ENCODE measurements at regions not wholly inside any gene's neighbourhood (a gene's known extent, or its start where the extent isn't known, plus 50 kb on each side); places are given as distances from the start of the nearest gene placed in this dataset.

DNA sequence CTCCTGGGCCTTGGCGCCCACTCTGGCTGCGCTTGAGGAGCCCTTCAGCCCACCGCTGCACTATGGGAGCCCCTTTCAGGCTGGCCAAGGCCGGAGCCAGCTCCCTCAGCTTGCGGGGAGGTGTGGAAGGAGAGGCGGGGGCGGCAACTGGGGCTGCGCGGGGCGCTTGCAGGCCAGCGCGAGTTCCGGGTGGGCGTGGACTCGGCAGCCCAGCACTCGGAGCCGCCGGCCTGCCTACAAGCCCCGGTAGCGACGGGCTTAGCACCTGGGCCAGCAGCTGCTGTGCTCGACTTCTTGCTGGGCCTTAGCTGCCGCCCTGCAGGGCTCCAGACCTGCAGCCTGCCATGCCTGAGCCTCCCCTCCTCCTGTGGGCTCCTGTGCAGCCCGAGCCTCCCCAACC is 141.5 kb upstream of the SLC39A10 start:
- Histone ChIP-seq H3K36me3 (ENCODE audit: control insufficient read depth, insufficient read depth, low read length) (no peaks in the 10 kb centered on the region), H3K4me3 (ENCODE audit: insufficient read depth, low read depth, low read length) (no peak overlapping the region), H3K27ac (ENCODE audit: insufficient read depth, low read depth, low read length, poor library complexity, severe bottlenecking) (no peak overlapping the region), H3K27me3 (ENCODE audit: control insufficient read depth, insufficient read depth, low read length, poor library complexity, severe bottlenecking) (no peaks in the 10 kb centered on the region), H3K4me1 (ENCODE audit: control insufficient read depth, insufficient read depth, low read length) (no peaks in the 10 kb centered on the region), H3K9me3 (ENCODE audit: control insufficient read depth, low read length) (no peaks in the 10 kb centered on the region)
- 96 to 97% methylated on average over 24 of the region's 24 CpGs for WGBS, 2 experiments

DNA sequence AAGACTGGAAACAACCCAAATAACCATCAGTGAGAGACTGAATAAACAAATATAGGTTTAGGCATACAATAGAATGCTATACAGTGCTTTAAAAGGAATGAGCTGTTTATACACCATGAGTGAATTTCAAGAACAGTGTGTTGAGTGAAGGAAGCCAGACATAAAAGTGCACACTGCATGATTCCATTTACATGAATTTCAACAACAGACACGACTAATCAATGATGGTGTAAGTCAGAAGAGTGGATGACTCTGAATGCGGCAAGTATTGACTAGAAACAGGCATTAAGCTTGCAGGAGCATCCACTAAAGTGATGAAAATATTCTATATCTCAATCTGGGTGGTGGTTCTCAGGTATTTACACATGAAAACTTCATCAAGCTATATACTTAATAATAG is 142.7 kb upstream of the SLC39A10 start:
- H3K9me3 ChIP-seq (ENCODE audit: control insufficient read depth, low read length) = no peaks in the 10 kb centered on the region
- no peaks in the 10 kb centered on the region for H3K36me3 ChIP-seq (ENCODE audit: control insufficient read depth, insufficient read depth, low read length)
- H3K4me3 ChIP-seq (ENCODE audit: insufficient read depth, low read depth, low read length) = no peak overlapping the region
- WGBS, 2 experiments = 81 to 93% methylated on average over 2 of the region's 2 CpGs
- H3K27me3 ChIP-seq (ENCODE audit: control insufficient read depth, insufficient read depth, low read length, poor library complexity, severe bottlenecking) = no peaks in the 10 kb centered on the region
- H3K4me1 ChIP-seq (ENCODE audit: control insufficient read depth, insufficient read depth, low read length) = no peaks in the 10 kb centered on the region
- H3K27ac ChIP-seq (ENCODE audit: insufficient read depth, low read depth, low read length, poor library complexity, severe bottlenecking) = no peak overlapping the region

DNA sequence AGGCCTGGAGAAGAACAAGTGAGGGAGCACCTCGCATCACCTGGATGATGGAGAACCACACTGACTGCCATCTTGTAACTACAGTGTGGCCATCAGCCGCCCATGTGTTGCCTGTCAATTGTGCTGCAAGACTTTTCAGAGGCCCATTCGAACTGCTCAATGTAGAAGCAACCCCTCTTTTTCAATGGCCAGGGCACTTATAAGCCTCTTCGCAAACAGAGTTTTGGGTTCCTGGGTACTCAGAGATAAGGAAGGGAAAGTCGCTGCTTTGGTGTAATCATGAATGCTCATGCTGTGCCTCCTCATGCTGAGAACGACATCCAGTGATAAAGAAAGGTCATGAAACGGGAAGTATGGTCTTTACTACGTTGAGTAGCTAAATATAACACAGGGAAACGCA is 143.9 kb upstream of the SLC39A10 start:
- Histone ChIP-seq H3K9me3 (ENCODE audit: control insufficient read depth, low read length) (no peaks in the 10 kb centered on the region), H3K4me3 (ENCODE audit: insufficient read depth, low read depth, low read length) (no peak overlapping the region), H3K4me1 (ENCODE audit: control insufficient read depth, insufficient read depth, low read length) (no peaks in the 10 kb centered on the region), H3K27me3 (ENCODE audit: control insufficient read depth, insufficient read depth, low read length, poor library complexity, severe bottlenecking) (no peaks in the 10 kb centered on the region), H3K27ac (ENCODE audit: insufficient read depth, low read depth, low read length, poor library complexity, severe bottlenecking) (no peak overlapping the region), H3K36me3 (ENCODE audit: control insufficient read depth, insufficient read depth, low read length) (no peaks in the 10 kb centered on the region)
- WGBS, 2 experiments = 87 to 88% methylated on average over 9 of the region's 9 CpGs

DNA sequence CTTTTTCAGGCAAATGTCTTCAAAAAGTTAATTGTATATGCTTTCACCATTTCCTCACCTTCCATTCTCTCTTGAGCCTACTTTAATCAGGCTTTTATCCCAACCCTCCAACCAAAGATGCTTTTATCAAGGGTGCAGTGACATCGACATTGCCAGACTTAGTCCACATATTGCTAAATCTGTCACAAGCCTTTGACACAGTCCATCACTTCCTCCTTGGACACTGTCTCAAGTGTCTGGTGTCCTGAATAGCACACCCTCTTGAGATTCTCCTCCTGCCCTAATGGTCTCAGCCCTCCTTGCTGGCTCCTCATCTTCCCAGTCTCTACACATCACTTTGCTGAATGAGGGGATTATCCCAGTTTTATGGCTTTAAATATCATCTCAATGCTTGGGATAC is 147.5 kb upstream of the SLC39A10 start:
- Histone ChIP-seq H3K27ac (ENCODE audit: insufficient read depth, low read depth, low read length, poor library complexity, severe bottlenecking) (no peak overlapping the region), H3K9me3 (ENCODE audit: control insufficient read depth, low read length) (no peaks in the 10 kb centered on the region), H3K36me3 (ENCODE audit: control insufficient read depth, insufficient read depth, low read length) (no peaks in the 10 kb centered on the region), H3K4me3 (ENCODE audit: insufficient read depth, low read depth, low read length) (no peak overlapping the region), H3K4me1 (ENCODE audit: control insufficient read depth, insufficient read depth, low read length) (no peaks in the 10 kb centered on the region), H3K27me3 (ENCODE audit: control insufficient read depth, insufficient read depth, low read length, poor library complexity, severe bottlenecking) (no peaks in the 10 kb centered on the region)
- WGBS, 2 experiments = 92 to 94% methylated on average over 1 of the region's 1 CpG

- Histone ChIP-seq H3K27ac (ENCODE audit: insufficient read depth, low read depth, low read length, poor library complexity, severe bottlenecking) (no peak overlapping the region), H3K27me3 (ENCODE audit: control insufficient read depth, insufficient read depth, low read length, poor library complexity, severe bottlenecking) (no peaks in the 10 kb centered on the region)
- 100% methylated on average over 1 of the region's 1 CpG; no CpG with 5 or more reads in 1 of the 2 experiments for WGBS, 2 experiments
These were observed 148.9 kb upstream of the SLC39A10 start for GRCh38 chr2:195508139-195508455.

DNA sequence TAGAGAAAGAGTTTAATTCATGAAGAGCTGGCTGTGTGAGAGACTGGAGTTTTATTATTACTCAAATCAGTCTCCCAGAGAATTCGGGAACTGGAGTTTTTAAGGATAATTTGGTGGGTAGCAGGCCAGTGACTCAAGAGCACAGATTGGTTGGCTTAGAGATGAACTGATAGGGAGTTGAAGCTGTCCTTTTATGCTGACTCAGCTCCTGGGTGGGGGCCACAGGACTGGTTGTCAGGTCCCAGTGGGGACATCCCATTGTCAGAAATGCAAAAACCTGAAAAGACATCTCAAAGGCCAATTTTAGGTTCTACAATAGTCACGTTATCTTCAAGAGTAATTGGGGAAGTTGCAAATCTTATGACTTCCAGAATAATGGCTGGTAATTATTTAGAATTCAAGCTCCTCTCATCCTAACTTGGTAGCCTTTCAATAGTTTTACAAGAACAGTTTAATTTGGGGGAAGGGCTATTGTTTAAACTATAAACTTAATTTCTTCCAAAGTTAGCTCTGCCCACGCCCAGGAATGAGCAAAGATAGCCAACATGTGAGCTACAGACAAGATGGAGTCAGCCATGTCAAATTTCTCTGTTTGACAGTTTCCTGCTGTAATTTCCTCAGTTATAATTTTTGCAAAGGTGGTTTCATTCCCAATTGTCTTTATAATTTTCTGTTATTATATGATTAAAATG is 149.4 kb upstream of the SLC39A10 start:
- Histone ChIP-seq H3K36me3 (ENCODE audit: control insufficient read depth, insufficient read depth, low read length) (no peaks in the 10 kb centered on the region), H3K27me3 (ENCODE audit: control insufficient read depth, insufficient read depth, low read length, poor library complexity, severe bottlenecking) (no peaks in the 10 kb centered on the region), H3K4me3 (ENCODE audit: insufficient read depth, low read depth, low read length) (no peak overlapping the region), H3K9me3 (ENCODE audit: control insufficient read depth, low read length) (no peaks in the 10 kb centered on the region), H3K4me1 (ENCODE audit: control insufficient read depth, insufficient read depth, low read length) (no peaks in the 10 kb centered on the region), H3K27ac (ENCODE audit: insufficient read depth, low read depth, low read length, poor library complexity, severe bottlenecking) (no peak overlapping the region)
- WGBS, 2 experiments = 87 to 92% methylated on average over 3 of the region's 3 CpGs

More at GRCh38 chr2:195508139-195508455, 148.9 kb upstream of the SLC39A10 start:
- H3K36me3 ChIP-seq (ENCODE audit: control insufficient read depth, insufficient read depth, low read length) = no peaks in the 10 kb centered on the region
- no peaks in the 10 kb centered on the region for H3K9me3 ChIP-seq (ENCODE audit: control insufficient read depth, low read length)
- H3K4me3 ChIP-seq (ENCODE audit: insufficient read depth, low read depth, low read length) = no peak overlapping the region
- no peaks in the 10 kb centered on the region for H3K4me1 ChIP-seq (ENCODE audit: control insufficient read depth, insufficient read depth, low read length)

GRCh38 chr2:195505701-195506100 is 151.3 kb upstream of the SLC39A10 start:
- 75 to 78% methylated on average over 1 of the region's 2 CpGs for WGBS, 2 experiments
- no peaks in the 10 kb centered on the region for H3K36me3 ChIP-seq (ENCODE audit: control insufficient read depth, insufficient read depth, low read length)
- H3K4me3 ChIP-seq (ENCODE audit: insufficient read depth, low read depth, low read length) = no peak overlapping the region
- H3K27ac ChIP-seq (ENCODE audit: insufficient read depth, low read depth, low read length, poor library complexity, severe bottlenecking) = no peak overlapping the region
- no peaks in the 10 kb centered on the region for H3K4me1 ChIP-seq (ENCODE audit: control insufficient read depth, insufficient read depth, low read length)
- no peaks in the 10 kb centered on the region for H3K9me3 ChIP-seq (ENCODE audit: control insufficient read depth, low read length)
- H3K27me3 ChIP-seq (ENCODE audit: control insufficient read depth, insufficient read depth, low read length, poor library complexity, severe bottlenecking) = no peaks in the 10 kb centered on the region

GRCh38 chr2:195503208-195503607 is 153.8 kb upstream of the SLC39A10 start:
- Histone ChIP-seq H3K36me3 (ENCODE audit: control insufficient read depth, insufficient read depth, low read length) (no peaks in the 10 kb centered on the region), H3K27ac (ENCODE audit: insufficient read depth, low read depth, low read length, poor library complexity, severe bottlenecking) (no peak overlapping the region), H3K4me3 (ENCODE audit: insufficient read depth, low read depth, low read length) (no peak overlapping the region), H3K27me3 (ENCODE audit: control insufficient read depth, insufficient read depth, low read length, poor library complexity, severe bottlenecking) (no peaks in the 10 kb centered on the region), H3K9me3 (ENCODE audit: control insufficient read depth, low read length) (no peaks in the 10 kb centered on the region), H3K4me1 (ENCODE audit: control insufficient read depth, insufficient read depth, low read length) (no peaks in the 10 kb centered on the region)
- WGBS, 2 experiments = 90 to 93% methylated on average over 4 of the region's 6 CpGs

DNA sequence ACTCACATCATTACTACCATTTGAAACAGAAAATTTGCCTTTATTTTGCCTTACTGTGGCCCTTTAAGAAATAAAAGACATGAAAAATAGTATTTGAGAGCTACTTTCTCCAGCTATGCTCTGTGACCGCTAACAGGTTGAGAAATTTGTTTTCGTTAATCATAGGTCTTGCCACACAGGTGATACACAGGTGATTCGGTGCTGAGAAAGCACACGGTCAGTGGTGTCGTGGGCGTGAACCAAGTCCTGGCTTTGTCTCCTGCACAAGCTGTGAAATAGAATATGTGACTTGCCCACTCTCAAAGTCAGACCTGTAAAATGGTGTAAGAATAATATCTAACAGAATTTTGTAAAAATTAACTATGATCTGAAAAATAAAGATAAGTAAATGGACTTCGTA is 155.3 kb upstream of the SLC39A10 start:
- Histone ChIP-seq H3K27ac (ENCODE audit: insufficient read depth, low read depth, low read length, poor library complexity, severe bottlenecking) (no peak overlapping the region), H3K36me3 (ENCODE audit: control insufficient read depth, insufficient read depth, low read length) (no peaks in the 10 kb centered on the region), H3K4me1 (ENCODE audit: control insufficient read depth, insufficient read depth, low read length) (no peaks in the 10 kb centered on the region), H3K4me3 (ENCODE audit: insufficient read depth, low read depth, low read length) (no peak overlapping the region), H3K9me3 (ENCODE audit: control insufficient read depth, low read length) (no peaks in the 10 kb centered on the region), H3K27me3 (ENCODE audit: control insufficient read depth, insufficient read depth, low read length, poor library complexity, severe bottlenecking) (no peaks in the 10 kb centered on the region)
- WGBS, 2 experiments = 94 to 95% methylated on average over 7 of the region's 7 CpGs

- WGBS, 2 experiments = 91 to 98% methylated on average over 2 of the region's 2 CpGs
- H3K36me3 ChIP-seq (ENCODE audit: control insufficient read depth, insufficient read depth, low read length) = no peaks in the 10 kb centered on the region
These were observed 156.1 kb upstream of the SLC39A10 start for GRCh38 chr2:195500879-195501278.

More at GRCh38 chr2:195500879-195501278, 156.1 kb upstream of the SLC39A10 start:
- Histone ChIP-seq H3K27me3 (ENCODE audit: control insufficient read depth, insufficient read depth, low read length, poor library complexity, severe bottlenecking) (no peaks in the 10 kb centered on the region), H3K4me1 (ENCODE audit: control insufficient read depth, insufficient read depth, low read length) (no peaks in the 10 kb centered on the region), H3K9me3 (ENCODE audit: control insufficient read depth, low read length) (no peaks in the 10 kb centered on the region), H3K4me3 (ENCODE audit: insufficient read depth, low read depth, low read length) (no peak overlapping the region), H3K27ac (ENCODE audit: insufficient read depth, low read depth, low read length, poor library complexity, severe bottlenecking) (no peak overlapping the region)
